PC-3 (cell line): ENCODE measurements at regions not wholly inside any gene's neighbourhood (a gene's known extent, or its start where the extent isn't known, plus 50 kb on each side); places are given as distances from the start of the nearest gene placed in this dataset.

Experiments used
- ATAC-seq: fragments of 200-7000 bp; cut with Tn5 transposase; 2 replicates; pipeline ENCODE4 v1.9.1; 2020; ENCODE audit warnings: mild to moderate bottlenecking, moderate library complexity
- BruUV-seq: library from RNA; stranded (reverse); fragments of 400-500 nt; replicated peaks from 2 replicates; lab custom pipeline; 2021; lab: Mats Ljungman, UMichigan
- CTCF ChIA-PET: fragments of 300-600 bp; sonication (Branson Sonifier 250); formaldehyde crosslinking; loops from one replicate; lab custom pipeline; 2022; ENCODE audit warnings: antibody characterized with exemption; lab: Charles Lee
- POLR2A ChIA-PET: fragments of 300-600 bp; sonication (Branson Sonifier 250); formaldehyde crosslinking; loops from one replicate; lab custom pipeline; 2022; ENCODE audit warnings: antibody characterized with exemption; ENCODE audit not compliant: unreplicated experiment; lab: Charles Lee
- DNase-seq: peaks from one replicate; pipeline ENCODE4 v3.0.0-alpha.2; 2015
- H2AFZ ChIP-seq: fragments of 300-600 bp; sonication (generic); 2 replicates; pipeline ENCODE4 v1.6.0; 2016; ENCODE audit warnings: antibody characterized with exemption, low read length
- H3F3A ChIP-seq: fragments of 300-600 bp; sonication (generic); one replicate; pipeline ENCODE4 v1.6.0; 2017; ENCODE audit warnings: antibody characterized with exemption, low read length, control low read depth, mild to moderate bottlenecking; ENCODE audit not compliant: unreplicated experiment
- H3K27ac ChIP-seq: fragments of 300-600 bp; sonication (generic); 2 replicates; pipeline ENCODE4 v1.5.1; 2016; ENCODE audit warnings: mild to moderate bottlenecking, low read length
- H3K27me3 ChIP-seq: fragments of 300-600 bp; sonication (generic); 2 replicates; pipeline ENCODE4 v1.6.1; 2016; ENCODE audit warnings: low read length, mixed read lengths
- H3K36me3 ChIP-seq: fragments of 300-600 bp; sonication (generic); 2 replicates; pipeline ENCODE4 v1.6.1; 2016; ENCODE audit warnings: low read depth, mixed run types, low read length, mixed read lengths
- H3K4me1 ChIP-seq: fragments of 300-600 bp; sonication (generic); 2 replicates; pipeline ENCODE4 v1.5.1; 2016; ENCODE audit warnings: low read length; ENCODE audit not compliant: insufficient read depth
- H3K4me2 ChIP-seq: fragments of 300-600 bp; sonication (generic); 2 replicates; pipeline ENCODE4 v1.6.0; 2016; ENCODE audit warnings: low read length
- H3K4me3 ChIP-seq: fragments of 300-600 bp; sonication (generic); 2 replicates; pipeline ENCODE4 v1.5.1; 2016; ENCODE audit warnings: mild to moderate bottlenecking, low read length, mixed read lengths
- H3K79me2 ChIP-seq: fragments of 300-600 bp; sonication (generic); 2 replicates; pipeline ENCODE4 v1.6.1; 2017; ENCODE audit warnings: low read length, mixed read lengths
- H3K9ac ChIP-seq: fragments of 300-600 bp; sonication (generic); 2 replicates; pipeline ENCODE4 v1.6.0; 2016; ENCODE audit warnings: mild to moderate bottlenecking, low read length
- H3K9me2 ChIP-seq: fragments of 300-600 bp; sonication (generic); replicated peaks from 2 replicates; pipeline ENCODE4 v1.6.1; 2016; ENCODE audit warnings: mixed run types, low read length, mixed read lengths
- H3K9me3 ChIP-seq: fragments of 300-600 bp; sonication (generic); 2 replicates; pipeline ENCODE4 v1.6.1; 2016; ENCODE audit warnings: low read length, mixed read lengths
- H4K20me1 ChIP-seq: fragments of 300-600 bp; sonication (generic); 2 replicates; pipeline ENCODE4 v1.6.1; 2016; ENCODE audit warnings: low read length, mixed read lengths
- CTCF ChIP-seq: fragments of 300-600 bp; sonication (generic); conservative IDR thresholded peaks from 2 replicates; pipeline ENCODE4 v1.5.1; 2017; ENCODE audit warnings: antibody characterized with exemption, low read depth, mild to moderate bottlenecking, low read length
- EZH2 ChIP-seq: fragments of 300-600 bp; sonication (generic); IDR thresholded peaks from one replicate; pipeline ENCODE4 v1.6.1; 2017; ENCODE audit warnings: antibody characterized with exemption, mild to moderate bottlenecking, low read length; ENCODE audit not compliant: unreplicated experiment
- EZH2phosphoT487 ChIP-seq: fragments of 300-600 bp; sonication (generic); IDR thresholded peaks from 2 replicates; pipeline ENCODE4 v1.6.1; 2018; ENCODE audit warnings: mild to moderate bottlenecking, antibody characterized with exemption, low read length, borderline replicate concordance
- intact Hi-C: fragments of 100-400 bp; cut with micrococcal nuclease; formaldehyde crosslinking; loops from 2 replicates; pipeline ENCODE4 v1.9.0; 2023

GRCh38 chr4:177948853-177949252, 506.6 kb upstream of the AGA start:
- H3K27me3 ChIP-seq: no peaks in the 10 kb centered on the region
- BruUV-seq: no TSS peak
- no peaks in the 10 kb centered on the region for H3K79me2 ChIP-seq
- DNase-seq: no peak
- no peaks in the 10 kb centered on the region for H4K20me1 ChIP-seq
- H3K9me3 ChIP-seq: no peaks in the 10 kb centered on the region
- no peaks in the 10 kb centered on the region for H3K36me3 ChIP-seq
- H3K4me3 ChIP-seq: no peak overlapping the region
- H2AFZ ChIP-seq: no peak overlapping the region
- intact Hi-C loops: no loop called here
- ATAC-seq: no peak
- H3K4me2 ChIP-seq: no peak overlapping the region
- H3F3A ChIP-seq: no peaks in the 10 kb centered on the region
- H3K9me2 ChIP-seq: no peaks in the 10 kb centered on the region
- H3K4me1 ChIP-seq: no peaks in the 10 kb centered on the region
- no peak overlapping the region for H3K27ac ChIP-seq
- TF ChIP-seq CTCF (no peak), EZH2phosphoT487 (no peak), EZH2 (no peak)
- ChIA-PET CTCF (no interaction called here), POLR2A (no interaction called here)
- no peak overlapping the region for H3K9ac ChIP-seq

- H3K27me3 ChIP-seq: no peaks in the 10 kb centered on the region
- no peak overlapping the region for H3K4me2 ChIP-seq
- H3K9me3 ChIP-seq: no peaks in the 10 kb centered on the region
- no peak overlapping the region for H3K4me3 ChIP-seq
- no peaks in the 10 kb centered on the region for H3K36me3 ChIP-seq
- no peaks in the 10 kb centered on the region for H3K79me2 ChIP-seq
- no peak overlapping the region for H3K9ac ChIP-seq
- ChIA-PET CTCF (no interaction called here), POLR2A (no interaction called here)
- H3K27ac ChIP-seq: no peak overlapping the region
- ATAC-seq (no peak), DNase-seq (no peak)
- no peaks in the 10 kb centered on the region for H4K20me1 ChIP-seq
- intact Hi-C loops: no loop called here
- TF ChIP-seq EZH2phosphoT487: no peak
- no peak for TF ChIP-seq EZH2
- no peak for TF ChIP-seq CTCF
- H3K4me1 ChIP-seq: no peaks in the 10 kb centered on the region
- H2AFZ ChIP-seq: no peak overlapping the region
- BruUV-seq: no TSS peak
- no peaks in the 10 kb centered on the region for H3F3A ChIP-seq
- H3K9me2 ChIP-seq: no peaks in the 10 kb centered on the region
Observed at GRCh38 chr4:177951026-177951425, 508.8 kb upstream of the AGA start.

GRCh38 chr4:177952723-177953122, 510.5 kb upstream of the AGA start:
- H3F3A ChIP-seq: no peaks in the 10 kb centered on the region
- H3K36me3 ChIP-seq: no peaks in the 10 kb centered on the region
- H3K4me2 ChIP-seq: no peak overlapping the region
- ATAC-seq (no peak), DNase-seq (no peak)
- TF ChIP-seq EZH2: no peak
- no peak for TF ChIP-seq EZH2phosphoT487
- TF ChIP-seq CTCF: no peak
- H3K27ac ChIP-seq: no peak overlapping the region
- no TSS peak for BruUV-seq
- H3K9ac ChIP-seq: no peak overlapping the region
- H3K79me2 ChIP-seq: no peaks in the 10 kb centered on the region
- no peaks in the 10 kb centered on the region for H3K9me3 ChIP-seq
- intact Hi-C loops: no loop called here
- H4K20me1 ChIP-seq: no peaks in the 10 kb centered on the region
- no peak overlapping the region for H2AFZ ChIP-seq
- H3K27me3 ChIP-seq: no peaks in the 10 kb centered on the region
- H3K4me1 ChIP-seq: no peaks in the 10 kb centered on the region
- ChIA-PET CTCF (no interaction called here), POLR2A (no interaction called here)
- no peak overlapping the region for H3K4me3 ChIP-seq
- no peaks in the 10 kb centered on the region for H3K9me2 ChIP-seq
